GM23338 (cell line): ENCODE measurements at regions not wholly inside any gene's neighbourhood (a gene's known extent, or its start where the extent isn't known, plus 50 kb on each side); places are given as distances from the start of the nearest gene placed in this dataset.

Source experiments
- ATAC-seq: fragments of 200-7000 bp; cut with Tn5 transposase; 3 replicates; pipeline ENCODE4 v1.9.1; 2020
- DNase-seq: peaks from one replicate; pipeline ENCODE4 v3.0.0-alpha.2; 2015; ENCODE audit warnings: low spot score
- H2AFZ ChIP-seq: fragments of 200-600 bp; sonication (generic); 2 replicates; pipeline ENCODE4 v1.8.0; 2016; ENCODE audit warnings: antibody characterized with exemption, mild to moderate bottlenecking, moderate library complexity
- H3F3A ChIP-seq: fragments of 200-600 bp; sonication (generic); replicated peaks from 2 replicates; pipeline ENCODE4 v1.8.0; 2017; ENCODE audit warnings: antibody characterized with exemption, mixed run types, low read depth
- H3K27ac ChIP-seq: fragments of 200-600 bp; sonication (generic); 2 replicates; pipeline ENCODE4 v1.6.1; 2016; ENCODE audit warnings: low read depth
- H3K27me3 ChIP-seq: fragments of 200-600 bp; sonication (generic); 2 replicates; pipeline ENCODE4 v1.8.0; 2016; ENCODE audit warnings: mild to moderate bottlenecking, mixed run types, moderate library complexity; ENCODE audit not compliant: insufficient read depth
- H3K36me3 ChIP-seq: fragments of 200-600 bp; sonication (generic); 2 replicates; pipeline ENCODE4 v1.8.0; 2016; ENCODE audit warnings: mild to moderate bottlenecking; ENCODE audit not compliant: insufficient read depth
- H3K4me1 ChIP-seq: fragments of 200-600 bp; sonication (generic); 2 replicates; pipeline ENCODE4 v1.8.0; 2016; ENCODE audit warnings: mild to moderate bottlenecking, moderate library complexity; ENCODE audit not compliant: insufficient read depth
- H3K4me2 ChIP-seq: fragments of 200-600 bp; sonication (generic); 2 replicates; pipeline ENCODE4 v1.7.1; 2017; ENCODE audit warnings: mixed run types
- H3K4me3 ChIP-seq: fragments of 200-600 bp; sonication (generic); 2 replicates; pipeline ENCODE4 v1.6.1; 2016; ENCODE audit warnings: mixed run types
- H3K79me2 ChIP-seq: fragments of 200-600 bp; sonication (generic); replicated peaks from 2 replicates; pipeline ENCODE4 v1.8.0; 2017; ENCODE audit warnings: mild to moderate bottlenecking; ENCODE audit not compliant: insufficient read depth
- H3K9me2 ChIP-seq: fragments of 200-600 bp; sonication (generic); 2 replicates; pipeline ENCODE4 v1.8.0; 2017; ENCODE audit not compliant: insufficient read depth
- H4K20me1 ChIP-seq: fragments of 200-600 bp; sonication (generic); replicated peaks from 2 replicates; pipeline ENCODE4 v1.8.0; 2017; ENCODE audit warnings: mild to moderate bottlenecking; ENCODE audit not compliant: insufficient read depth
- H3K27ac Mint-ChIP-seq: 2 replicates; pipeline ENCODE4 v1.8.0; 2020; ENCODE audit warnings: inconsistent platforms, mild to moderate bottlenecking, moderate library complexity, mixed read lengths
- H3K27me3 Mint-ChIP-seq: 3 replicates; pipeline ENCODE4 v1.8.0; 2022; ENCODE audit warnings: low read depth, mild to moderate bottlenecking, moderate library complexity, mixed read lengths, inconsistent platforms; ENCODE audit not compliant: insufficient read depth, poor library complexity
- H3K36me3 Mint-ChIP-seq: 3 replicates; pipeline ENCODE4 v1.8.0; 2021; ENCODE audit warnings: low read depth, mild to moderate bottlenecking, inconsistent platforms, moderate library complexity, mixed read lengths
- H3K4me1 Mint-ChIP-seq: 3 replicates; pipeline ENCODE4 v1.8.0; 2020; ENCODE audit warnings: mild to moderate bottlenecking, inconsistent platforms, mixed read lengths
- H3K4me3 Mint-ChIP-seq: 3 replicates; pipeline ENCODE4 v1.8.0; 2021; ENCODE audit warnings: moderate library complexity, mild to moderate bottlenecking, inconsistent platforms, mixed read lengths
- H3K9me3 Mint-ChIP-seq: 3 replicates; pipeline ENCODE4 v1.8.0; 2020; ENCODE audit warnings: moderate library complexity, mild to moderate bottlenecking, inconsistent platforms, mixed read lengths
- CREB1 ChIP-seq: fragments of 250-450 bp; sonication (Bioruptor Pico); IDR thresholded peaks from 2 replicates; pipeline ENCODE4 v1.5.0; 2020; ENCODE audit warnings: low read depth, mild to moderate bottlenecking, moderate library complexity
- EZH2 ChIP-seq: fragments of 200-600 bp; sonication (generic); IDR thresholded peaks from one replicate; pipeline ENCODE4 v1.8.0; 2017; ENCODE audit warnings: antibody characterized with exemption, mild to moderate bottlenecking, low read depth; ENCODE audit not compliant: unreplicated experiment
- EZH2phosphoT487 ChIP-seq: fragments of 200-600 bp; sonication (generic); IDR thresholded peaks from one replicate; pipeline ENCODE4 v1.8.1; 2018; ENCODE audit warnings: antibody characterized with exemption; ENCODE audit not compliant: unreplicated experiment
- JUNB ChIP-seq: IDR thresholded peaks from one replicate; pipeline ENCODE4 v1.6.1; 2016; ENCODE audit warnings: antibody characterized with exemption; ENCODE audit not compliant: unreplicated experiment
- NANOG ChIP-seq: IDR thresholded peaks from 2 replicates; pipeline ENCODE4 v1.6.1; 2016; ENCODE audit warnings: antibody characterized with exemption, borderline replicate concordance
- POLR2AphosphoS5 ChIP-seq: IDR thresholded peaks from 2 replicates; pipeline ENCODE4 v1.6.1; 2016; ENCODE audit warnings: antibody characterized with exemption, low read depth
- ZNF114 ChIP-seq: fragments of 250-450 bp; sonication (Bioruptor Pico); IDR thresholded peaks from 2 replicates; pipeline ENCODE4 v1.5.0; 2020; ENCODE audit warnings: mild to moderate bottlenecking, moderate library complexity
- ZNF331 ChIP-seq: fragments of 250-450 bp; sonication (Bioruptor Pico); IDR thresholded peaks from 2 replicates; pipeline ENCODE4 v1.5.0; 2020; ENCODE audit warnings: low read depth, mild to moderate bottlenecking, moderate library complexity
- TF ChIP-seq, protein P1 (sequence below): IDR thresholded peaks from 2 replicates; pipeline ENCODE4 v1.6.1; 2016; ENCODE audit warnings: antibody characterized with exemption
- TF ChIP-seq, protein P2 (sequence below): IDR thresholded peaks from one replicate; pipeline ENCODE4 v1.6.1; 2018; ENCODE audit warnings: antibody characterized with exemption; ENCODE audit not compliant: unreplicated experiment
- TF ChIP-seq, protein P3 (sequence below): fragments of 250-450 bp; sonication (Bioruptor Pico); IDR thresholded peaks from 2 replicates; pipeline ENCODE4 v1.5.0; 2020; ENCODE audit warnings: mild to moderate bottlenecking, moderate library complexity

DNA sequence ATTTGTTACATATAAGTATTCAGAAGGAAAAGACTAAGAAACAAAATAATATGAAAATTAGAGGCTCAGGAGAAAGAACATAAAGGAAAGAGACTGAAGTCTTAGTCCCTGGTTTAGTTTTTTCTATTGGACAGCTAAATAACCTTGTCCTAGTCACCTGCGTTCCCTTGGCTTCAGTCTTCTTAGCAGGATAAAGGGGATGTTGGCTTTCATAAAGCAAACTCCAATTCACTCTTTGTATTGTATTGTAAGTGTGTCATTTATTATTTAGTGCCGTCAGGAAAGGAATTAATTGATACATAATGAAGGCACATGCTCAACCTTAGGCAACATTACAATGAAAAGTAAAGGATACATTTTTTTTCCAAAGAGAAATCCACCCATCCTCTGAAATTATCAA is 190.3 kb upstream of the PPFIA2 start:
- H3F3A ChIP-seq: no peaks in the 10 kb centered on the region
- peaks cover 2% of the 10 kb centered on the region for H3K27me3 Mint-ChIP-seq
- DNase-seq (no peak), ATAC-seq (no peak)
- H3K9me2 ChIP-seq: no peaks in the 10 kb centered on the region
- no peaks in the 10 kb centered on the region for H4K20me1 ChIP-seq
- H3K4me3 Mint-ChIP-seq: no peak overlapping the region
- H2AFZ ChIP-seq: no peak overlapping the region
- no peaks in the 10 kb centered on the region for H3K36me3 ChIP-seq
- no peak overlapping the region for H3K4me2 ChIP-seq
- no peak overlapping the region for H3K4me3 ChIP-seq
- H3K27ac ChIP-seq: no peak overlapping the region
- no peaks in the 10 kb centered on the region for H3K27me3 ChIP-seq
- H3K4me1 ChIP-seq: peaks cover 7% of the 10 kb centered on the region; the same call in 1 of the 2 replicates
- no peaks in the 10 kb centered on the region; the same call in 2 of the 3 replicates for H3K36me3 Mint-ChIP-seq
- no peak overlapping the region for H3K27ac Mint-ChIP-seq
- H3K79me2 ChIP-seq: no peaks in the 10 kb centered on the region
- no peaks in the 10 kb centered on the region for H3K9me3 Mint-ChIP-seq
- TF ChIP-seq NANOG (no peak), JUNB (no peak), POLR2AphosphoS5 (no peak), EZH2 (no peak), ZNF331 (CRISPR knock-in tag) (no peak), EZH2phosphoT487 (no peak)
- TF ChIP-seq, protein P1, sequence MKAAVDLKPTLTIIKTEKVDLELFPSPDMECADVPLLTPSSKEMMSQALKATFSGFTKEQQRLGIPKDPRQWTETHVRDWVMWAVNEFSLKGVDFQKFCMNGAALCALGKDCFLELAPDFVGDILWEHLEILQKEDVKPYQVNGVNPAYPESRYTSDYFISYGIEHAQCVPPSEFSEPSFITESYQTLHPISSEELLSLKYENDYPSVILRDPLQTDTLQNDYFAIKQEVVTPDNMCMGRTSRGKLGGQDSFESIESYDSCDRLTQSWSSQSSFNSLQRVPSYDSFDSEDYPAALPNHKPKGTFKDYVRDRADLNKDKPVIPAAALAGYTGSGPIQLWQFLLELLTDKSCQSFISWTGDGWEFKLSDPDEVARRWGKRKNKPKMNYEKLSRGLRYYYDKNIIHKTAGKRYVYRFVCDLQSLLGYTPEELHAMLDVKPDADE: no peak
- TF ChIP-seq, protein P2, sequence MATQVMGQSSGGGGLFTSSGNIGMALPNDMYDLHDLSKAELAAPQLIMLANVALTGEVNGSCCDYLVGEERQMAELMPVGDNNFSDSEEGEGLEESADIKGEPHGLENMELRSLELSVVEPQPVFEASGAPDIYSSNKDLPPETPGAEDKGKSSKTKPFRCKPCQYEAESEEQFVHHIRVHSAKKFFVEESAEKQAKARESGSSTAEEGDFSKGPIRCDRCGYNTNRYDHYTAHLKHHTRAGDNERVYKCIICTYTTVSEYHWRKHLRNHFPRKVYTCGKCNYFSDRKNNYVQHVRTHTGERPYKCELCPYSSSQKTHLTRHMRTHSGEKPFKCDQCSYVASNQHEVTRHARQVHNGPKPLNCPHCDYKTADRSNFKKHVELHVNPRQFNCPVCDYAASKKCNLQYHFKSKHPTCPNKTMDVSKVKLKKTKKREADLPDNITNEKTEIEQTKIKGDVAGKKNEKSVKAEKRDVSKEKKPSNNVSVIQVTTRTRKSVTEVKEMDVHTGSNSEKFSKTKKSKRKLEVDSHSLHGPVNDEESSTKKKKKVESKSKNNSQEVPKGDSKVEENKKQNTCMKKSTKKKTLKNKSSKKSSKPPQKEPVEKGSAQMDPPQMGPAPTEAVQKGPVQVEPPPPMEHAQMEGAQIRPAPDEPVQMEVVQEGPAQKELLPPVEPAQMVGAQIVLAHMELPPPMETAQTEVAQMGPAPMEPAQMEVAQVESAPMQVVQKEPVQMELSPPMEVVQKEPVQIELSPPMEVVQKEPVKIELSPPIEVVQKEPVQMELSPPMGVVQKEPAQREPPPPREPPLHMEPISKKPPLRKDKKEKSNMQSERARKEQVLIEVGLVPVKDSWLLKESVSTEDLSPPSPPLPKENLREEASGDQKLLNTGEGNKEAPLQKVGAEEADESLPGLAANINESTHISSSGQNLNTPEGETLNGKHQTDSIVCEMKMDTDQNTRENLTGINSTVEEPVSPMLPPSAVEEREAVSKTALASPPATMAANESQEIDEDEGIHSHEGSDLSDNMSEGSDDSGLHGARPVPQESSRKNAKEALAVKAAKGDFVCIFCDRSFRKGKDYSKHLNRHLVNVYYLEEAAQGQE: no peak
- 0 out of 3 replicates have a peak, but pooled peaks cover 2% of the 10 kb centered on the region for H3K4me1 Mint-ChIP-seq

DNA sequence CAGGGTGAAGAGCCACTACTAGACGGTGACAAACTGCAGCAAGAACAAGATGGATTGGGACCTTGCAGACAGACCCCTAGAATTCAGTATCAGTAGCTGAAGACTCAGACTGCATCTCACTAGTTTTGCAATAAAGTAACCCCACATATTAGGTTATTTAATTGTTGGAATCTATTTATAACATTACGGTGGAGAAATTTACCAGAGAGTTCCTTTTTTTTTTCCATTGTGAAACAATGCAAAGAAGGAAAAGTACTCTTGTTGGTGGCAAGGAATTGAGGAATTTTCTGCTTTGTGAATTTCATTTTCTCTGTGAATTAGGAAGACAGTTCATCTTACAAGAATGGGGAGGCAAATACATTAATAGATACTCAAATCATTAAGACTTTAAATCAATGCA is 185.7 kb upstream of the PPFIA2 start:
- no peak for DNase-seq
- TF ChIP-seq EZH2: no peak
- TF ChIP-seq POLR2AphosphoS5: no peak
- no peak for TF ChIP-seq NANOG
- no peak for TF ChIP-seq JUNB
- TF ChIP-seq CREB1 (CRISPR knock-in tag): no peak
- TF ChIP-seq, protein P3, sequence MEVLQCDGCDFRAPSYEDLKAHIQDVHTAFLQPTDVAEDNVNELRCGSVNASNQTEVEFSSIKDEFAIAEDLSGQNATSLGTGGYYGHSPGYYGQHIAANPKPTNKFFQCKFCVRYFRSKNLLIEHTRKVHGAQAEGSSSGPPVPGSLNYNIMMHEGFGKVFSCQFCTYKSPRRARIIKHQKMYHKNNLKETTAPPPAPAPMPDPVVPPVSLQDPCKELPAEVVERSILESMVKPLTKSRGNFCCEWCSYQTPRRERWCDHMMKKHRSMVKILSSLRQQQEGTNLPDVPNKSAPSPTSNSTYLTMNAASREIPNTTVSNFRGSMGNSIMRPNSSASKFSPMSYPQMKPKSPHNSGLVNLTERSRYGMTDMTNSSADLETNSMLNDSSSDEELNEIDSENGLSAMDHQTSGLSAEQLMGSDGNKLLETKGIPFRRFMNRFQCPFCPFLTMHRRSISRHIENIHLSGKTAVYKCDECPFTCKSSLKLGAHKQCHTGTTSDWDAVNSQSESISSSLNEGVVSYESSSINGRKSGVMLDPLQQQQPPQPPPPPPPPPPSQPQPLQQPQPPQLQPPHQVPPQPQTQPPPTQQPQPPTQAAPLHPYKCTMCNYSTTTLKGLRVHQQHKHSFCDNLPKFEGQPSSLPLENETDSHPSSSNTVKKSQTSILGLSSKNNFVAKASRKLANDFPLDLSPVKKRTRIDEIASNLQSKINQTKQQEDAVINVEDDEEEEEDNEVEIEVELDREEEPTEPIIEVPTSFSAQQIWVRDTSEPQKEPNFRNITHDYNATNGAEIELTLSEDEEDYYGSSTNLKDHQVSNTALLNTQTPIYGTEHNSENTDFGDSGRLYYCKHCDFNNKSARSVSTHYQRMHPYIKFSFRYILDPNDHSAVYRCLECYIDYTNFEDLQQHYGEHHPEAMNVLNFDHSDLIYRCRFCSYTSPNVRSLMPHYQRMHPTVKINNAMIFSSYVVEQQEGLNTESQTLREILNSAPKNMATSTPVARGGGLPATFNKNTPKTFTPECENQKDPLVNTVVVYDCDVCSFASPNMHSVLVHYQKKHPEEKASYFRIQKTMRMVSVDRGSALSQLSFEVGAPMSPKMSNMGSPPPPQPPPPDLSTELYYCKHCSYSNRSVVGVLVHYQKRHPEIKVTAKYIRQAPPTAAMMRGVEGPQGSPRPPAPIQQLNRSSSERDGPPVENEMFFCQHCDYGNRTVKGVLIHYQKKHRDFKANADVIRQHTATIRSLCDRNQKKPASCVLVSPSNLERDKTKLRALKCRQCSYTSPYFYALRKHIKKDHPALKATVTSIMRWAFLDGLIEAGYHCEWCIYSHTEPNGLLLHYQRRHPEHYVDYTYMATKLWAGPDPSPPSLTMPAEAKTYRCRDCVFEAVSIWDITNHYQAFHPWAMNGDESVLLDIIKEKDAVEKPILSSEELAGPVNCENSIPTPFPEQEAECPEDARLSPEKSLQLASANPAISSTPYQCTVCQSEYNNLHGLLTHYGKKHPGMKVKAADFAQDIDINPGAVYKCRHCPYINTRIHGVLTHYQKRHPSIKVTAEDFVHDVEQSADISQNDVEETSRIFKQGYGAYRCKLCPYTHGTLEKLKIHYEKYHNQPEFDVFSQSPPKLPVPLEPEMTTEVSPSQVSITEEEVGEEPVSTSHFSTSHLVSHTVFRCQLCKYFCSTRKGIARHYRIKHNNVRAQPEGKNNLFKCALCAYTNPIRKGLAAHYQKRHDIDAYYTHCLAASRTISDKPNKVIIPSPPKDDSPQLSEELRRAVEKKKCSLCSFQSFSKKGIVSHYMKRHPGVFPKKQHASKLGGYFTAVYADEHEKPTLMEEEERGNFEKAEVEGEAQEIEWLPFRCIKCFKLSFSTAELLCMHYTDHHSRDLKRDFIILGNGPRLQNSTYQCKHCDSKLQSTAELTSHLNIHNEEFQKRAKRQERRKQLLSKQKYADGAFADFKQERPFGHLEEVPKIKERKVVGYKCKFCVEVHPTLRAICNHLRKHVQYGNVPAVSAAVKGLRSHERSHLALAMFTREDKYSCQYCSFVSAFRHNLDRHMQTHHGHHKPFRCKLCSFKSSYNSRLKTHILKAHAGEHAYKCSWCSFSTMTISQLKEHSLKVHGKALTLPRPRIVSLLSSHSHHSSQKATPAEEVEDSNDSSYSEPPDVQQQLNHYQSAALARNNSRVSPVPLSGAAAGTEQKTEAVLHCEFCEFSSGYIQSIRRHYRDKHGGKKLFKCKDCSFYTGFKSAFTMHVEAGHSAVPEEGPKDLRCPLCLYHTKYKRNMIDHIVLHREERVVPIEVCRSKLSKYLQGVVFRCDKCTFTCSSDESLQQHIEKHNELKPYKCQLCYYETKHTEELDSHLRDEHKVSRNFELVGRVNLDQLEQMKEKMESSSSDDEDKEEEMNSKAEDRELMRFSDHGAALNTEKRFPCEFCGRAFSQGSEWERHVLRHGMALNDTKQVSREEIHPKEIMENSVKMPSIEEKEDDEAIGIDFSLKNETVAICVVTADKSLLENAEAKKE (CRISPR knock-in tag): no peak
- TF ChIP-seq EZH2phosphoT487: no peak
- no peak for TF ChIP-seq ZNF114 (CRISPR knock-in tag)

More for the DNA sequence above, 185.7 kb upstream of the PPFIA2 start:
- Histone ChIP-seq H3K36me3 (no peaks in the 10 kb centered on the region), H4K20me1 (no peaks in the 10 kb centered on the region), H3K4me3 (no peak overlapping the region), H3K9me2 (peaks cover 2% of the 10 kb centered on the region; the same call in 1 of the 2 replicates), H3K27ac (no peak overlapping the region), H3K79me2 (no peaks in the 10 kb centered on the region), H3K4me1 (0 out of 2 replicates have a peak, but pooled peaks cover 1% of the 10 kb centered on the region), H3K27me3 (no peaks in the 10 kb centered on the region), H3K4me2 (no peak overlapping the region), H2AFZ (no peak overlapping the region), H3F3A (no peaks in the 10 kb centered on the region)
- ATAC-seq: no peak
- H3K4me3 Mint-ChIP-seq: no peak overlapping the region
- H3K36me3 Mint-ChIP-seq: no peaks in the 10 kb centered on the region; the same call in 2 of the 3 replicates
- no peaks in the 10 kb centered on the region for H3K4me1 Mint-ChIP-seq
- peaks cover 2% of the 10 kb centered on the region for H3K27me3 Mint-ChIP-seq
- H3K9me3 Mint-ChIP-seq: no peaks in the 10 kb centered on the region
- H3K27ac Mint-ChIP-seq: no peak overlapping the region
